ENCODE measurements at regions not wholly inside any gene's neighbourhood (a gene's known extent, or its start where the extent isn't known, plus 50 kb on each side); places are given as distances from the start of the nearest gene placed in this dataset.

GRCh38 chr17:79349506-79350400, 261.1 kb downstream of the RBFOX3 start:
- no peak for TF ChIP-seq NFIC (IDR thresholded peaks at IDR 0.05)
- TF ChIP-seq TCF12 (IDR thresholded peaks at IDR 0.05; ENCODE audit: low read depth) = no peak
- TF ChIP-seq EP300 (IDR thresholded peaks at IDR 0.05; ENCODE audit: borderline replicate concordance) = no peak
- no peak for TF ChIP-seq RAD21 (IDR thresholded peaks at IDR 0.05; ENCODE audit: low read depth)
- no peak for TF ChIP-seq TEAD4 (IDR thresholded peaks at IDR 0.05)
- no peak for TF ChIP-seq CEBPB (IDR thresholded peaks at IDR 0.05)
- TF ChIP-seq ZBTB7A (IDR thresholded peaks at IDR 0.05; ENCODE audit: low read depth) = no peak
- TF ChIP-seq FOXM1 (IDR thresholded peaks at IDR 0.05; ENCODE audit: borderline replicate concordance, low read depth) = no peak

GRCh38 chr17:79342376-79342775, 267.8 kb downstream of the ENGASE start:
- no peak for TF ChIP-seq TAF1 (IDR thresholded peaks at IDR 0.05; ENCODE audit: low read depth)
- no peak for TF ChIP-seq ZBTB7A (IDR thresholded peaks at IDR 0.05; ENCODE audit: low read depth)
- no peak for TF ChIP-seq TCF12 (IDR thresholded peaks at IDR 0.05; ENCODE audit: low read depth)
- TF ChIP-seq USF1 (IDR thresholded peaks at IDR 0.05) = no peak
- TF ChIP-seq YY1 (IDR thresholded peaks at IDR 0.05; ENCODE audit: low read depth) = no peak
- no peak for TF ChIP-seq CREB1 (IDR thresholded peaks at IDR 0.05; ENCODE audit: low read depth)
- TF ChIP-seq MAX (IDR thresholded peaks at IDR 0.05) = no peak
- no peak for TF ChIP-seq REST (IDR thresholded peaks at IDR 0.05; ENCODE audit: low read depth)
- no peak for TF ChIP-seq EP300 (IDR thresholded peaks at IDR 0.05; ENCODE audit: borderline replicate concordance)
- no peak for TF ChIP-seq CEBPB (IDR thresholded peaks at IDR 0.05)
- no peak for TF ChIP-seq RAD21 (IDR thresholded peaks at IDR 0.05; ENCODE audit: low read depth)
- no peak for TF ChIP-seq TEAD4 (IDR thresholded peaks at IDR 0.05)
- no peak for TF ChIP-seq FOXM1 (IDR thresholded peaks at IDR 0.05; ENCODE audit: borderline replicate concordance, low read depth)
- no peak for TF ChIP-seq EGR1 (IDR thresholded peaks at IDR 0.05)
- no peak for TF ChIP-seq NFIC (IDR thresholded peaks at IDR 0.05)

GRCh38 chr17:79341816-79342215, 267.2 kb downstream of the ENGASE start:
- TF ChIP-seq MAX (IDR thresholded peaks at IDR 0.05) (no peak), REST (IDR thresholded peaks at IDR 0.05; ENCODE audit: low read depth) (no peak), ZBTB7A (IDR thresholded peaks at IDR 0.05; ENCODE audit: low read depth) (no peak), NFIC (IDR thresholded peaks at IDR 0.05) (no peak), TEAD4 (IDR thresholded peaks at IDR 0.05) (no peak), CREB1 (IDR thresholded peaks at IDR 0.05; ENCODE audit: low read depth) (no peak)

GRCh38 chr17:79341222-79341780, 266.7 kb downstream of the ENGASE start:
- no peak for TF ChIP-seq USF1 (IDR thresholded peaks at IDR 0.05)
- TF ChIP-seq TAF1 (IDR thresholded peaks at IDR 0.05; ENCODE audit: low read depth) = no peak
- no peak for TF ChIP-seq CEBPB (IDR thresholded peaks at IDR 0.05)
- TF ChIP-seq FOXM1 (IDR thresholded peaks at IDR 0.05; ENCODE audit: borderline replicate concordance, low read depth) = no peak
- no peak for TF ChIP-seq YY1 (IDR thresholded peaks at IDR 0.05; ENCODE audit: low read depth)
- no peak for TF ChIP-seq TCF12 (IDR thresholded peaks at IDR 0.05; ENCODE audit: low read depth)
- TF ChIP-seq EP300 (IDR thresholded peaks at IDR 0.05; ENCODE audit: borderline replicate concordance) = no peak
- no peak for TF ChIP-seq TEAD4 (IDR thresholded peaks at IDR 0.05)
- TF ChIP-seq ZBTB7A (IDR thresholded peaks at IDR 0.05; ENCODE audit: low read depth) = no peak
- no peak for TF ChIP-seq RAD21 (IDR thresholded peaks at IDR 0.05; ENCODE audit: low read depth)
- TF ChIP-seq MAX (IDR thresholded peaks at IDR 0.05) = no peak
- TF ChIP-seq NFIC (IDR thresholded peaks at IDR 0.05) = no peak
- TF ChIP-seq EGR1 (IDR thresholded peaks at IDR 0.05) = no peak
- no peak for TF ChIP-seq CREB1 (IDR thresholded peaks at IDR 0.05; ENCODE audit: low read depth)
- no peak for TF ChIP-seq REST (IDR thresholded peaks at IDR 0.05; ENCODE audit: low read depth)
